ENCODE measurements at regions not wholly inside any gene's neighbourhood (a gene's known extent, or its start where the extent isn't known, plus 50 kb on each side); places are given as distances from the start of the nearest gene placed in this dataset.
"Not testable (repeated sequence)": the region's sequence is repeated elsewhere in the genome, so short reads cannot be mapped to it uniquely, and the experiment has no call there.

DNA sequence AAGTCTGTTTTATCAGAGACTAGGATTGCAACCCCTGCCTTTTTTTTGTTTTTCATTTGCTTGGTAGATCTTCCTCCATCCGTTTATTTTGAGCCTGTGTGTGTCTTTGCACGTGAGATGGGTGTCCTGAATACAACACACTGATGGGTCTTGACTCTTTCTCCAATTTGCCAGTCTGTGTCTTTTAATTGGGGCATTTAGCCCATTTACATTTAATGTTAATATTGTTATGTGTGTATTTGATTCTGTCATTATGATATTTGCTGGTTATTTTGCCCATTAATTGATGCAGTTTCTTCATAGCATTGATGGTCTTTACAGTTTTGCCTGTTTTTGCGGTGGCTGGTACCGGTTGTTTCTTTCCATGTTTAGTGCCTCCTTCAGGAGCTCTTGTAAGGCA, 116.0 kb upstream of the PALM2AKAP2 start:
- not testable (repeated sequence) for DNase-seq

DNA sequence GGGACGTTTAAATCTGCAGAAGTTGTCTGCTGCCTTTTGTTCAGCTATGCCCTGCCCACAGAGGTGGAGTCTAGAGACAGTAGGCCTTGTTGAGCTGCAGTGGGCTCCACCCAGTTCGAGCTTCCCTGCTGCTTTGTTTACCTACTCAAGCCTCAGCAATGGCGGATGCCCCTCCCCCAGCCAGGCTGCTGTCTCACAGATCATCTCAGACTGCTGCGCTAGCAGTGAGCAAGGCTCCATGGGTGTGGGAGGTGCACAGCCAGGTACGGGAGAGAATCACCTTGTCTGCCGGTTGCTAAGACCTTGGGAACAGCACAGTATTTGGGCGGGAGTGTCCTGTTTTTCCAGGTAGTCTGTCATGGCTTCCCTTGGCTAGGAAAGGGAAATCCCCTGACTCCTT, 114.3 kb upstream of the PALM2AKAP2 start:
- peak in 28 of 58 donors; percentile 6 to 70 (median 30) for DNase-seq

GRCh38 chr9:109681301-109681700, 98.7 kb upstream of the PALM2AKAP2 start:
- DNase-seq, result no peak

DNA sequence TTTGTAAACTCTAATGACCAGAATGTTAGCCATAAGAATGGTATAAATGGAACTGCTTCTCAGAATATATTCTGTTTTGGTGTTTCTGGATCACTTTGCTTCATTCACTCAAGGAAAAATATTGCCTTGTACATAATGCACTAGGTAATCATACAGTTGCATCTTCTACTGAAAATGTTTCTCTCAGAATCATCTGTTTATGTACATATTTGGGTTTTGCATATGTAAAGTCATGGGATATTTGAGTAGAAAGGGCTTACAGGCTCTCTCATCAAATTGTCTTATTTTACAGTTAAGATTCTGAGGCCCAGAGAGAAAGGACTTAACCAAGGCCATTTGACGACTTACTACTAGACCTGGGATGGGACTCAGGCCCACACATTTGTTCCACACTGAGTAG, 97.8 kb upstream of the PALM2AKAP2 start:
- no peak for DNase-seq

- DNase-seq, result no peak
Observed at GRCh38 chr9:109683521-109683920, 96.5 kb upstream of the PALM2AKAP2 start.

GRCh38 chr9:109689701-109690100, 90.3 kb upstream of the PALM2AKAP2 start:
- no peak for DNase-seq

DNA sequence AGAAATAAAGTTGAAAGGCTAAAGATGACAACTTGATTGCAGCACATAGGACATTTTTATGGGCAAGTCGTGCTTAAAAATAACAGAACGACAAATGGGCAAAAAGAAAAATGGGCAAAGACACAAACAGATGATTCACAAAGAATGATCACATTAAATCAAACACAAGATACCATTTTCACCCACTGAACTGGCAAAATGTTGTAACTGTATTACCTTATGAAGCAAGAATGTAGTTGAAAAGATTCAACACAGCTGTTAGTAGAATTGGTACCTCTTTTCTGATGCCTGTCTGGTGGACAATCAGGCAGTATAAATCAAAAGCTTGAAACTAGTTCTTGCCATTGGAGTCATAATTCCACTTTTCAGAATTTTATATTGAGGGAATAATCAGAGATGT, 81.0 kb upstream of the PALM2AKAP2 start:
- no peak for DNase-seq

GRCh38 chr9:109704546-109704945, 75.5 kb upstream of the PALM2AKAP2 start:
- no peak for DNase-seq

GRCh38 chr9:109705515-109705914, 74.5 kb upstream of the PALM2AKAP2 start:
- DNase-seq, result no peak

DNA sequence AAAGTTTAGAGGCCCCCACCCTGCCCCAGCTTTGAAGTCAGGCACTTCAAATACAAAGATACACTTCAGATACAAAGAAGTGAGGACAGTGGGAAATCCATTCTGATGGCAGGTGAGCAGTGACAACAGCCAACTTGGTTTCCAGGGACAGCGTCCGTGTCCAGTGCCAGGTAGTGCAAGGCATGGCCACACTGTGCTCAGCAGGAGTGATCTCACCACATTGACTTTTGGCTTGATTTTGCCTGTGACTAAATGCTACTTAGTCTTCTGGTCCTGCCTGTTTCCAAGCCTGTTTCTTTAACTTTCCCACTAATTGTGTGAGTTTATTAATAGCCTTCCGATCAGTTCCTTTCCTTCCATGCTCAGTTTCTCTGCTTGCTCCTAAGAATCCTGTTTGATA, 72.6 kb upstream of the PALM2AKAP2 start:
- no peak for DNase-seq

GRCh38 chr9:109708451-109708945, 71.5 kb upstream of the PALM2AKAP2 start:
- DNase-seq, result peak in 4 of 58 donors; percentile 1 to 45 (median 17)

GRCh38 chr9:109709866-109710265, 70.1 kb upstream of the PALM2AKAP2 start:
- DNase-seq, result no peak

- no peak for DNase-seq
Observed at GRCh38 chr9:109710830-109711229, 69.2 kb upstream of the PALM2AKAP2 start.

DNA sequence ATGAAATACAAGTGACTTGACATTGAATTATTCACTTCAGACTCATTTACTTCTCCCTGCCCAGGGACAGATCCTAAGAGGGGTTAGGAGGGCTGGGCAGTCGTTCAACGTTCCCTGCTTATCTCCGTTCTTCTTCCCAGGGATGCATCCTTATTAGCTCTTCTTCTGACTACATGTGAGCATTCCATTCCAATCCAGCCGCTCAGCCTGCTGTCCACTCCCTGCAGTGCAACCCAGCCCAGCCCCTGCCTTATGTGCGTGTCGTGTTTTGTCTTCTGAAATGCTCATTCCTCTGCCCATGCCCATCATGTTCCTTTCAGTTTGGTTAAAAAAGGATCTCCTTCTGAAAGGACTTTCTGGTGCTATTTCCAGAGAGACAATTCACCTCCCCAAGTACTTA, 64.7 kb upstream of the PALM2AKAP2 start:
- DNase-seq, result no peak

DNA sequence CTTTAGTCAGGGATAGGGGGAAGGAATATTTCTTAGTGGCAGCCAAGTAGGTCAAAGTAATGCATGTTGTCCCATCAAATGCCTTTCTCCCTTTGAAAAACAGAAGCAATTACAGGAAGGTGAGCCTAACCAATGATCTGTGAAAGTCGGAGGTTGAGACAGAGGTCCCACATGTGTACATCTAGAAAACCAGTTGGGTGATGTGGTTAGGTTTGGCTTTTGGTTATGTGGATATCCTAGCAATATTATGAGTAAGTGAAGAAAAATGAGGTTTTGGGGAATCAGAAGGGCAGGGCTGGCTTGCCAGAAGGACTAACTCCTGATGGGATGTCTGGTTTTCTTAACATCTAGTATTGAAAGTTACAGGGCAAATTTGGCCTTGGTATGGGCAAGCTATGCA, 63.4 kb upstream of the PALM2AKAP2 start:
- DNase-seq, result no peak

DNA sequence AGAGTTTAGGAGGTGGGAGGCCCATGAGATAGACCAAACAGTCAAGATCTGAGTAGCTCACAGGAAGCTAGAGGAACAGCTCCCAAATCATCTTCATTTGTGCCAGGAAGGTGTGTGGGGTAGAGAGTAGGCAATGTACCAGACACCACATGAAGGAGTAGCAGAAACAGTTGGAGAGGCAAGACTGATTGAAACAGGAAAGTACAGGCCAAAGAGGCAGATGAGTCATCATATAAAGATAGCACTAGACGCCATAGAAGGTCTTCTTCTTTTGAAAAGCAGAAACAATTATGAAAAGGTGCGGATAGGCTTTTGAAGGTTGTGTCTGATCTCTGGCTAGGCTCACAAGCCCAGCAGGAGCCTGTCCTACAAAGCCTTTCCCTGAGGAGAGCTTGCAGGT, 62.7 kb upstream of the PALM2AKAP2 start:
- no peak for DNase-seq

GRCh38 chr9:109718861-109719260, 61.1 kb upstream of the PALM2AKAP2 start:
- no peak for DNase-seq

DNA sequence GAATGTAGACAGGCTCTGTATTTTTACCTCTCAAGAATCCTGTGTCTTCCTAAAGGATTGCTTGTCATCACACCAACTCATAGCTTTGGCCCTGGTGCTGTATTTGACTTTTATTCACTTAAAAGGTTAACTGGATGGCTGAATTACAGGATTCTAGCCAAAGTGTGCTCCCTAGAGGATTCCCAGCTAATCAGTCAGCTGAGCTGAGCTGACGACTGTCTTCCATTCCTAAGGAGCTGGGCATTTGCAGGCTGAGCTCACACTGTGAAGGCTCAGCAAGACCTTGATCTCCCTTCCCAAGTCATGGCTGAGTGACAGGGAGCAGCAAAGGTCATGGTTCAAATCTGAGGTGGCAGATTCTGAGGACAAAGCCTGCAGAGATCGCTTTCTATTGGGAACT, 59.0 kb upstream of the PALM2AKAP2 start:
- no peak for DNase-seq

- DNase-seq, result no peak
Observed at GRCh38 chr9:109722007-109722406, 58.0 kb upstream of the PALM2AKAP2 start.

GRCh38 chr9:109723781-109724180, 56.2 kb upstream of the PALM2AKAP2 start:
- DNase-seq, result no peak

GRCh38 chr9:109725460-109725859, 54.5 kb upstream of the PALM2AKAP2 start:
- DNase-seq, result no peak

DNA sequence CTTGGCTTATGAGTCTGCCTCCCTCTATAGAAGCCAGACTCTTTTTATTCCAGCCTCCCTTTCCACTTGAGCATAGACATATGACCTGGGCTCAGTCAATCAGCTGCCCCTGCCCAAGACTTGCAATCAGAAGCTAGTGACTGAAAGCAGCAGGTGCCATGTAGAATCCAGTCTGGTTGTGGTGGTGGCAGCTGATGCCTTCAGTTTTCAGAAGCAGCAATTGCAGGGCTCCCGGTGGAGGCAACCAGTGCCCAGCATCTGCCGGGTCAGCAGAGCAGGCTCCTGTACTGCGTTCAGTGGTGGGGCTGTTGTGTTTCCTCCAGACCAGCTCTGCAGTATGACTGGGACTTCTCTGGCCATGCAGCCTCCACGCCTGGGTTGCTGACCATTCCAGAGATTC, 53.9 kb upstream of the PALM2AKAP2 start:
- no peak for DNase-seq

GRCh38 chr9:109728686-109729300, 51.2 kb upstream of the PALM2AKAP2 start:
- DNase-seq, result no peak

GRCh38 chr9:109729513-109729912, 50.5 kb upstream of the PALM2AKAP2 start:
- no peak for DNase-seq

Data from anterior cingulate cortex (tissue), 58 donors.